Fibroblast of pulmonary artery (primary cell): ENCODE measurements at regions not wholly inside any gene's neighbourhood (a gene's known extent, or its start where the extent isn't known, plus 50 kb on each side); places are given as distances from the start of the nearest gene placed in this dataset.

Experiments used
- DNase-seq: peaks from one replicate; pipeline ENCODE4 v3.0.0-alpha.2; 2010; ENCODE audit warnings: low read depth
- H3K4me3 ChIP-seq: replicated peaks from 2 replicates; pipeline ENCODE4 v1.5.1; 2011; ENCODE audit warnings: low read depth, mild to moderate bottlenecking, control low read depth, low read length, moderate library complexity
- CTCF ChIP-seq: IDR thresholded peaks from 2 replicates; pipeline ENCODE4 v1.5.1; 2011; ENCODE audit warnings: mild to moderate bottlenecking, control low read depth, low read length, inconsistent platforms; ENCODE audit errors: missing control alignments

GRCh38 chr6:139927742-139928305 lies 553.4 kb upstream of the CITED2 start:
- no peak for DNase-seq
- H3K4me3 ChIP-seq, result no peak overlapping the region
- no peak for TF ChIP-seq CTCF

GRCh38 chr6:139927236-139927635 lies 552.8 kb upstream of the CITED2 start:
- peak; percentile 43 for TF ChIP-seq CTCF
- DNase-seq, result peak; percentile 88
- H3K4me3 ChIP-seq, result no peak overlapping the region

GRCh38 chr6:139926711-139927110 lies 552.3 kb upstream of the CITED2 start:
- H3K4me3 ChIP-seq, result no peak overlapping the region
- no peak for DNase-seq
- no peak for TF ChIP-seq CTCF

- peak; percentile 65 for DNase-seq
- H3K4me3 ChIP-seq, result no peak overlapping the region
- TF ChIP-seq CTCF, result no peak
Observed at GRCh38 chr6:139925894-139926641, 551.6 kb upstream of the CITED2 start.

GRCh38 chr6:139923964-139924475 lies 549.6 kb upstream of the CITED2 start:
- TF ChIP-seq CTCF, result no peak
- no peak for DNase-seq
- no peak overlapping the region for H3K4me3 ChIP-seq

- DNase-seq, result no peak
- H3K4me3 ChIP-seq, result no peak overlapping the region
- TF ChIP-seq CTCF, result no peak
Observed at GRCh38 chr6:139922236-139922635, 547.8 kb upstream of the CITED2 start.

- TF ChIP-seq CTCF, result no peak
Observed at GRCh38 chr6:139920776-139921100, 546.3 kb upstream of the CITED2 start.

More at GRCh38 chr6:139920776-139921100, 546.3 kb upstream of the CITED2 start:
- no peak for DNase-seq
- no peak overlapping the region for H3K4me3 ChIP-seq
